Progenitor cell of endocrine pancreas (in vitro differentiated cells): ENCODE measurements at regions not wholly inside any gene's neighbourhood (a gene's known extent, or its start where the extent isn't known, plus 50 kb on each side); places are given as distances from the start of the nearest gene placed in this dataset.

Source experiments
- DNase-seq: peaks from one replicate; pipeline ENCODE4 v3.0.0; 2021; ENCODE audit warnings: low spot score; ENCODE audit not compliant: unreplicated experiment
- H3K27ac Mint-ChIP-seq: 2 replicates; pipeline ENCODE4 v1.8.0; 2021; ENCODE audit warnings: mild to moderate bottlenecking, moderate library complexity, mixed read lengths
- H3K27me3 Mint-ChIP-seq: 2 replicates; pipeline ENCODE4 v1.8.0; 2021; ENCODE audit warnings: mixed read lengths
- H3K36me3 Mint-ChIP-seq: 2 replicates; pipeline ENCODE4 v1.8.0; 2022; ENCODE audit warnings: mixed read lengths; ENCODE audit not compliant: insufficient read depth
- H3K4me1 Mint-ChIP-seq: 2 replicates; pipeline ENCODE4 v1.8.0; 2021; ENCODE audit warnings: low read depth, mixed read lengths
- H3K4me3 Mint-ChIP-seq: 2 replicates; pipeline ENCODE4 v1.8.0; 2021; ENCODE audit warnings: low read depth, mild to moderate bottlenecking, moderate library complexity, mixed read lengths
- H3K9me3 Mint-ChIP-seq: 2 replicates; pipeline ENCODE4 v1.8.0; 2021; ENCODE audit warnings: low read depth, mixed read lengths
- TF ChIP-seq, protein P1 (sequence below): fragments of 200-600 bp; sonication (generic); IDR thresholded peaks from one replicate; pipeline ENCODE4 v1.5.0; 2021; ENCODE audit warnings: antibody characterized with exemption, mild to moderate bottlenecking; ENCODE audit not compliant: unreplicated experiment

DNA sequence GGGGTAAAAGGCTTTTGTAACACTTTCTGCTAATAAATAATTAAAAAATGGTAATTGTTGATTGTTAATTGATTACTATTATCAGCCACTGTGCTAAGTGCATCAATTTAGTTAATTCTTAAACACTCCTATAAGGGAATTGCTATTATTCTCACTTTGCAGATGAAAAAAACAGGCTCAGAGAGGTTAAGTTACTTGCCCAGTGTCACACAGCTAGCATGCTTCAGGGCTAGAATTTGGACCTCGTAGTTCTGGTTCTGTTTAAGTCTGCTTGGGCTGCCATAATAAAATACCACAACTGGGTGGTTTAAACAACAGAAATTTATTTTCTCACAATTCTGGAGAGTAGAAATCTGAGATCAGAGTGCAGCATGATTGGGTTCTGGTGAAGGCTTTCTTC, 164.8 kb upstream of the TBX18 start:
- Mint-ChIP-seq H3K4me1 (no peaks in the 10 kb centered on the region), H3K27ac (no peak overlapping the region), H3K9me3 (no peaks in the 10 kb centered on the region), H3K36me3 (no peaks in the 10 kb centered on the region), H3K27me3 (no peaks in the 10 kb centered on the region), H3K4me3 (no peak overlapping the region)
- DNase-seq, result no peak
- TF ChIP-seq, protein P1, sequence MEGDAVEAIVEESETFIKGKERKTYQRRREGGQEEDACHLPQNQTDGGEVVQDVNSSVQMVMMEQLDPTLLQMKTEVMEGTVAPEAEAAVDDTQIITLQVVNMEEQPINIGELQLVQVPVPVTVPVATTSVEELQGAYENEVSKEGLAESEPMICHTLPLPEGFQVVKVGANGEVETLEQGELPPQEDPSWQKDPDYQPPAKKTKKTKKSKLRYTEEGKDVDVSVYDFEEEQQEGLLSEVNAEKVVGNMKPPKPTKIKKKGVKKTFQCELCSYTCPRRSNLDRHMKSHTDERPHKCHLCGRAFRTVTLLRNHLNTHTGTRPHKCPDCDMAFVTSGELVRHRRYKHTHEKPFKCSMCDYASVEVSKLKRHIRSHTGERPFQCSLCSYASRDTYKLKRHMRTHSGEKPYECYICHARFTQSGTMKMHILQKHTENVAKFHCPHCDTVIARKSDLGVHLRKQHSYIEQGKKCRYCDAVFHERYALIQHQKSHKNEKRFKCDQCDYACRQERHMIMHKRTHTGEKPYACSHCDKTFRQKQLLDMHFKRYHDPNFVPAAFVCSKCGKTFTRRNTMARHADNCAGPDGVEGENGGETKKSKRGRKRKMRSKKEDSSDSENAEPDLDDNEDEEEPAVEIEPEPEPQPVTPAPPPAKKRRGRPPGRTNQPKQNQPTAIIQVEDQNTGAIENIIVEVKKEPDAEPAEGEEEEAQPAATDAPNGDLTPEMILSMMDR, result no peak

DNA sequence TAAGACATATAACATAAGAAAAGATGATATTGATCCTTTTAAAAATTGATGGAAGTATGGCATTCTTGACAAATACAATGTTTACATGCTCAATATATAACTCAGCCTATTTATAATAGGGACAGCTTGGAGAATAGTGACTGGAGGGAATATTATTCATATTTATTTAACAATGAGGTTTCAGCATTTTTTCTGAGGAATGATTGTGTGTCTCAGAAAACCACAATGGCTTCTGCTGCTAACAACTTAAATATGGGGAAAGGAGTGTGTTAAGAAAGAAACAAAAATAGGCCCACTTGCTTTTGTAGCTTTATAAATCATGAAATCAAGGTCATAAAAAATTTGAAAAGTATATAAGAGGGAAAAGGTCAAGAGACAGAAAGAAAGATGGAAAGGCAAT, 163.2 kb upstream of the TBX18 start:
- TF ChIP-seq, protein P1, result no peak
- Mint-ChIP-seq H3K36me3 (no peaks in the 10 kb centered on the region), H3K4me1 (no peaks in the 10 kb centered on the region), H3K27me3 (no peaks in the 10 kb centered on the region), H3K27ac (no peak overlapping the region), H3K9me3 (no peaks in the 10 kb centered on the region), H3K4me3 (no peak overlapping the region)
- DNase-seq, result no peak

DNA sequence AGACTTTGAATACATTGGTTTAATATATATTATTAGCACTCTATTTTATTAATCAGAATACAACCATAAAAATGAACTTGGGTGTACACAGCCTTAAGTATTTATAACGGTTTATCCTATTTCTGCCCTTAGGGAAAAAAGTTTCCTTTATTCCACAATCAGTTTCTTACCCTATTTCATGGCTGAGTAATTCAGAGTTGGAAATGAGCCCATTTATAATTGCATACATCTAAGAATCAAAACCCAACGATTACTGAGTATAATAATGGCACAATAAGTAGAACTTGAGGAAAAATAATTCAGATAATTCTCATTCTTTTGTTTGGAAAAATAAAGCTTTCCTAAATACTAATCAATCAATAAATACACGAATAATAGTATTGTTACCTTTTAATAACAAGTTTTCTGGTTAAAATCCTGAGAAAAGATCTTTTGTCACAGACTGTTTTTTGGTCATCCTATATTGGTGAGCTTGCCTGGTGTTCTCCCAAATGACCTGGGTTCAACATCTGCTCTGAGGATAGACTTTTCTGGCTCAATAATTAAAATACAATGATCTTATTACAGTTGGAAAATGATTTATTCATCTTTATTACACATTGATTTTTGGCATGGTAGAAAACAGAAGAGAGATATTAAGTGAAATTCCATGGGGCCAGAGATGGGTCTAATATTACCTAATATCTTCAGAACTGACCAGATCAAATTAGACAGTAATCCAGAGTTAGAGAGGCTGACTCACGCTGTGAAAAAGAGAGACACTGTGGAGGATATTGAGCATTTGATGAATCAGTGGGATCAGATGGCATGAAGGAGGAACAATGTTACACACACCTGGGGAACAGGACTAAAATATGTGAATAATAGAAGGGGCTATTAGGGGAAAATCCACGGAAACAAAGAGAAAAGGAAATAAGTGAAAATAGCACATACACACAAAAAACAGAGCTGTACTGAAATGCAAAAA, 162.1 kb upstream of the TBX18 start:
- H3K27ac Mint-ChIP-seq, result no peak overlapping the region
- no peaks in the 10 kb centered on the region for H3K9me3 Mint-ChIP-seq
- DNase-seq, result no peak
- TF ChIP-seq, protein P1, result no peak
- H3K27me3 Mint-ChIP-seq, result no peaks in the 10 kb centered on the region
- H3K4me3 Mint-ChIP-seq, result no peak overlapping the region
- no peaks in the 10 kb centered on the region for H3K36me3 Mint-ChIP-seq
- no peaks in the 10 kb centered on the region for H3K4me1 Mint-ChIP-seq

DNA sequence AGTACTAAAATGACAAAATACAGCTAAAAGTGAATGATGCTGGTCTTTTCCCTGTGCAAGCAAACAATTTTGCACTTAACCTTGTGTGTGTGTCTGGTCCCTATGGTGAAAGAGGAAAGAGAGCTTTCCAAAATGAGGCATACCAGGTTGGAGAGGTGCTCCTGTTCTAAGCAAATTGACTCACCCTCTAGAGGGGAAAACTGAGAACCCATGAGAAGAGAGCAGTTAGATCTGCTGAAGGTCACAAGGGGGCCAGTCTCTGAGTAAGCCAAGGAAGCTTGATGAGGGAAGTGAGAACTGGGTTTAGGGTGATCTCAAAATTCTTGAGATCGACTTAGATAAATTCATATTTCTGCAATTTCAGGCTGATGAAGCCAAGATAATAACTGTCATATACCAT, 157.5 kb upstream of the TBX18 start:
- DNase-seq, result no peak
- TF ChIP-seq, protein P1, result no peak
- H3K27me3 Mint-ChIP-seq, result no peaks in the 10 kb centered on the region
- H3K4me3 Mint-ChIP-seq, result no peak overlapping the region
- H3K27ac Mint-ChIP-seq, result no peak overlapping the region
- no peaks in the 10 kb centered on the region for H3K36me3 Mint-ChIP-seq
- no peaks in the 10 kb centered on the region for H3K9me3 Mint-ChIP-seq
- no peaks in the 10 kb centered on the region for H3K4me1 Mint-ChIP-seq

DNA sequence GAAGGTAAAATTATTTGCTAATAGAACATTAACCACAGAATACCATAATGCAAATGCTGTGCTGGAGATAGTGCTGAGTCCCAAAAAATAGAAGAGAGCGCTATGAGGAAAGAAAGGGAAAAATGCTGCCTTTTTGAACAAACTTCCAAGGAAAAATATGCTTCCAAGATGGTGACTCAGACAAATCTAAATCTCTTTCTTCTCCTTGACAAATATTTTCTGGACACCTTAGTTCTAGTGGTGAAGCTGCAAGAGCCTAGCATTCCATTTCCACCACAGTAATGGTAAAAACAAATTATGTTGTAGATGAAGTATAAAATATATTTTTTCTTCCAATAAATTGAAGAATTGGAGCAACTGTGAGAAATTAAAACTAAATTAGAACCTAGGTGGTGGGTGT, 155.6 kb upstream of the TBX18 start:
- Mint-ChIP-seq H3K27me3 (no peaks in the 10 kb centered on the region), H3K36me3 (no peaks in the 10 kb centered on the region), H3K4me3 (no peak overlapping the region), H3K9me3 (no peaks in the 10 kb centered on the region), H3K4me1 (no peaks in the 10 kb centered on the region), H3K27ac (no peak overlapping the region)
- TF ChIP-seq, protein P1, result no peak
- no peak for DNase-seq
